GM21526 (cell line): ENCODE measurements at regions not wholly inside any gene's neighbourhood (a gene's known extent, or its start where the extent isn't known, plus 50 kb on each side); places are given as distances from the start of the nearest gene placed in this dataset.

Experiments used
- ATAC-seq: cut with Tn5 transposase; IDR thresholded peaks from one replicate; pipeline ENCODE4 v1.9.1; 2021; ENCODE audit warnings: moderate library complexity; ENCODE audit not compliant: unreplicated experiment, low FRiP score

- ATAC-seq = no peak
Observed at GRCh38 chr3:127356381-127356780, 68.5 kb upstream of the PRR20G start.

GRCh38 chr3:127354761-127355160 lies 66.9 kb upstream of the PRR20G start:
- no peak for ATAC-seq

- no peak for ATAC-seq
Observed at GRCh38 chr3:127352612-127353011, 64.8 kb upstream of the PRR20G start.

GRCh38 chr3:127351775-127352350 lies 64.0 kb upstream of the PRR20G start:
- no peak for ATAC-seq

- ATAC-seq = no peak
Observed at GRCh38 chr3:127351321-127351720, 63.5 kb upstream of the PRR20G start.

- no peak for ATAC-seq
Observed at GRCh38 chr3:127350172-127351050, 62.6 kb upstream of the PRR20G start.

- ATAC-seq = no peak
Observed at GRCh38 chr3:127349501-127350171, 61.8 kb upstream of the PRR20G start.

- no peak for ATAC-seq
Observed at GRCh38 chr3:127342735-127343134, 54.9 kb upstream of the PRR20G start.

- no peak for ATAC-seq
Observed at GRCh38 chr3:127339928-127340861, 52.3 kb upstream of the PRR20G start.

- no peak for ATAC-seq
Observed at GRCh38 chr3:127339016-127339415, 51.2 kb upstream of the PRR20G start.

- no peak for ATAC-seq
Observed at GRCh38 chr3:127337911-127338531, 50.2 kb upstream of the PRR20G start.
